ENCODE measurements at regions not wholly inside any gene's neighbourhood (a gene's known extent, or its start where the extent isn't known, plus 50 kb on each side); places are given as distances from the start of the nearest gene placed in this dataset.

GRCh38 chr16:64659866-64660265, 462.0 kb downstream of the CDH11 start:
- Histone ChIP-seq H3K9ac (ENCODE audit: extremely low read depth, insufficient read length, low read length) (no peak overlapping the region), H3K4me2 (ENCODE audit: insufficient read depth, insufficient read length, low read length) (no peak overlapping the region), H4K5ac (ENCODE audit: insufficient read length, low read depth, low read length) (no peak overlapping the region), H4K20me1 (ENCODE audit: control insufficient read depth, insufficient read depth, insufficient read length) (no peaks in the 10 kb centered on the region), H3K9me3 (ENCODE audit: control insufficient read depth, low read depth, low read length) (no peaks in the 10 kb centered on the region), H3K56ac (ENCODE audit: insufficient read length, low read depth, low read length) (no peak overlapping the region), H3K18ac (ENCODE audit: insufficient read length, low read depth, low read length) (no peak overlapping the region), H2BK12ac (ENCODE audit: insufficient read length, low read depth, low read length) (no peak overlapping the region), H3K14ac (ENCODE audit: insufficient read depth, low read length) (no peak overlapping the region), H3K27ac (ENCODE audit: insufficient read length, low read depth, low read length) (no peak overlapping the region), H3T11ph (ENCODE audit: low read length) (no peak overlapping the region), H2BK120ac (ENCODE audit: low read depth, low read length, poor library complexity, severe bottlenecking) (no peak overlapping the region), H4K8ac (replicated peaks; ENCODE audit: insufficient read length, low read depth, low read length) (no peak overlapping the region), H3K79me1 (ENCODE audit: insufficient read depth, low read depth, low read length, poor library complexity, severe bottlenecking) (no peaks in the 10 kb centered on the region), H2BK20ac (ENCODE audit: low read depth, low read length, poor library complexity, severe bottlenecking) (no peak overlapping the region), H2AFZ (ENCODE audit: low read length) (no peak overlapping the region), H3K79me2 (ENCODE audit: insufficient read depth, low read length) (no peaks in the 10 kb centered on the region), H3K23ac (ENCODE audit: insufficient read length, low read depth, low read length) (no peak overlapping the region), H2BK15ac (ENCODE audit: low read depth, low read length) (no peak overlapping the region), H2AK5ac (ENCODE audit: insufficient read length, low read length) (no peak overlapping the region), H4K91ac (ENCODE audit: insufficient read length, low read depth, low read length) (no peak overlapping the region), H3K4me1 (ENCODE audit: insufficient read depth, low read length) (no peaks in the 10 kb centered on the region), H3K27me3 (ENCODE audit: insufficient read depth, low read length) (no peaks in the 10 kb centered on the region), H3K23me2 (ENCODE audit: insufficient read length, low read depth, low read length, poor library complexity, severe bottlenecking) (no peaks in the 10 kb centered on the region), H3K4ac (ENCODE audit: low read depth, low read length) (no peak overlapping the region), H2BK5ac (ENCODE audit: insufficient read length, low read length) (no peak overlapping the region)
- Mint-ChIP-seq H3K27ac (no peak overlapping the region), H3K27me3 (ENCODE audit: low read depth) (no peaks in the 10 kb centered on the region; the same call in 1 of the 2 replicates), H3K36me3 (ENCODE audit: insufficient read depth in 1 of 3, low read depth in 3 of 3) (no peaks in the 10 kb centered on the region), H3K4me1 (no peaks in the 10 kb centered on the region), H3K4me3 (no peak overlapping the region), H3K9me3 (no peaks in the 10 kb centered on the region)
- no peak for DNase-seq
- TF ChIP-seq CTCF (conservative IDR thresholded peaks at IDR 0.05), result no peak
- WGBS (ENCODE audit: extremely low coverage, insufficient read length, low lambda C conversion rate), result no CpG with 5 or more reads among the region's 1 CpG

All from H9 (cell line).